ENCODE measurements at regions not wholly inside any gene's neighbourhood (a gene's known extent, or its start where the extent isn't known, plus 50 kb on each side); places are given as distances from the start of the nearest gene placed in this dataset.

DNA sequence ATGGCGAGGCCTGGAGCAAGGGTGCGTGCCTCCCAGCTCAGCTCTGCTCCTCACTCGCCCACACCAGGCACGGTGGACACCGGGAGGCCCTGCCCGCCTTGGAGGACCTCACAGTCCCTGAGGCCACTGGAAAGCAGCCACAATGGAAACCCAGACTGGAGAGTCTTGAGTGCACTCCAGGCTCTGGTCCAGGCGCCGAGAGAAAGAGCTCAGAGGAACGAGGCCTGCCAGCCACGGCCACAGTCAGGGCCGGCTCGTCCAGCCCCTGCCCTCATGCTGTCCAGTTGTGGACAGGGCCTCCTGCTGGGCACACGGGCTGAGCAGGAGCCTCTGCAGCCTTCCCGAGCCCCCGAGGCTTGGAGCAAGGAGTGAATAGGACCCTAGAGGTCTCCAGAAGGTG, 53.3 kb upstream of the GRPEL1 start:
- H2AFZ ChIP-seq (ENCODE audit: low read length): no peak overlapping the region
- H3K36me3 ChIP-seq (replicated peaks in 1 of 2; ENCODE audit: control insufficient read depth in 1 of 2, insufficient read depth in 2 of 2, low read length in 2 of 2): no peaks in the 10 kb centered on the region
- in situ Hi-C loops (cut with HindIII; ENCODE audit: extremely low pct_ligation_motif_present, low pct_unique_long_range_greater_than_20kb) (no loop called here), intact Hi-C loops (cut with micrococcal nuclease; ENCODE audit: unreplicated experiment) (no loop called here)
- H3K4me3 ChIP-seq (replicated peaks in 1 of 3; ENCODE audit: insufficient read depth in 1 of 3, low read depth in 2 of 3, low read length in 3 of 3): no peak overlapping the region
- no TSS peak for BruUV-seq (replicated peaks)
- no peak overlapping the region for H3K27ac ChIP-seq (ENCODE audit: extremely low read length, insufficient read depth, low read length)
- H4K20me1 ChIP-seq (ENCODE audit: insufficient read depth, low read length): no peaks in the 10 kb centered on the region
- no peak overlapping the region for H3K4me2 ChIP-seq (ENCODE audit: low read depth, low read length)
- ChIA-PET POLR2A (no interaction called here), CTCF (ENCODE audit: low intra/inter-chr PET ratio, low total read pairs) (no interaction called here)
- no peak overlapping the region for H3K9ac ChIP-seq (ENCODE audit: insufficient read depth, low read depth, low read length)
- DNase-seq (ENCODE audit: low spot score) (no peak), ATAC-seq (peak; percentile 59), FAIRE-seq (no peak)
- no peaks in the 10 kb centered on the region for H3K79me2 ChIP-seq (ENCODE audit: insufficient read depth, low read length)
- 0% methylated on average over 3 of the region's 15 CpGs for WGBS (ENCODE audit: low lambda C conversion rate)
- H3K27me3 ChIP-seq (ENCODE audit: control insufficient read depth in 1 of 2, insufficient read depth in 2 of 2, low read length in 2 of 2): peaks cover 5 to 42% of the 10 kb centered on the region in 2 experiments; a peak in 4 of 5 replicates
- peaks cover 14% of the 10 kb centered on the region for H3K4me1 ChIP-seq (ENCODE audit: insufficient read depth, low read length)
- no peaks in the 10 kb centered on the region for H3K9me3 ChIP-seq (ENCODE audit: low read length)
- TF ChIP-seq ZBTB40 (IDR thresholded peaks at IDR 0.05): no peak
- TF ChIP-seq ZBTB40 (CRISPR knock-in tag; IDR thresholded peaks at IDR 0.05): no peak
- TF ChIP-seq EHMT2 (IDR thresholded peaks at IDR 0.05; ENCODE audit: borderline replicate concordance, low read depth, low read length): no peak
- TF ChIP-seq EZH2 (conservative IDR thresholded peaks at IDR 0.05; ENCODE audit: low read depth, low read length): no peak
- no peak for TF ChIP-seq ERF (CRISPR knock-in tag; IDR thresholded peaks at IDR 0.05)
- TF ChIP-seq, protein P1, sequence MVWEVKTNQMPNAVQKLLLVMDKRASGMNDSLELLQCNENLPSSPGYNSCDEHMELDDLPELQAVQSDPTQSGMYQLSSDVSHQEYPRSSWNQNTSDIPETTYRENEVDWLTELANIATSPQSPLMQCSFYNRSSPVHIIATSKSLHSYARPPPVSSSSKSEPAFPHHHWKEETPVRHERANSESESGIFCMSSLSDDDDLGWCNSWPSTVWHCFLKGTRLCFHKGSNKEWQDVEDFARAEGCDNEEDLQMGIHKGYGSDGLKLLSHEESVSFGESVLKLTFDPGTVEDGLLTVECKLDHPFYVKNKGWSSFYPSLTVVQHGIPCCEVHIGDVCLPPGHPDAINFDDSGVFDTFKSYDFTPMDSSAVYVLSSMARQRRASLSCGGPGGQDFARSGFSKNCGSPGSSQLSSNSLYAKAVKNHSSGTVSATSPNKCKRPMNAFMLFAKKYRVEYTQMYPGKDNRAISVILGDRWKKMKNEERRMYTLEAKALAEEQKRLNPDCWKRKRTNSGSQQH (CRISPR knock-in tag; IDR thresholded peaks at IDR 0.05; ENCODE audit: low read depth): no peak
- TF ChIP-seq CREB1 (IDR thresholded peaks at IDR 0.05): no peak
- TF ChIP-seq CREB1 (CRISPR knock-in tag; IDR thresholded peaks at IDR 0.05): no peak
- TF ChIP-seq ZNF234 (CRISPR knock-in tag; conservative IDR thresholded peaks at IDR 0.05): no peak
- TF ChIP-seq RFX3 (CRISPR knock-in tag; IDR thresholded peaks at IDR 0.05): no peak
- TF ChIP-seq SMYD3 (CRISPR knock-in tag; IDR thresholded peaks at IDR 0.05): no peak
- TF ChIP-seq, protein P2, sequence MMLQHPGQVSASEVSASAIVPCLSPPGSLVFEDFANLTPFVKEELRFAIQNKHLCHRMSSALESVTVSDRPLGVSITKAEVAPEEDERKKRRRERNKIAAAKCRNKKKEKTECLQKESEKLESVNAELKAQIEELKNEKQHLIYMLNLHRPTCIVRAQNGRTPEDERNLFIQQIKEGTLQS (CRISPR knock-in tag; IDR thresholded peaks at IDR 0.05): no peak
- TF ChIP-seq ZBTB42 (CRISPR knock-in tag; IDR thresholded peaks at IDR 0.05): no peak
- TF ChIP-seq ASH2L (IDR thresholded peaks at IDR 0.05; ENCODE audit: insufficient read length, low read depth, low read length): no peak
- no peak for TF ChIP-seq SP4 (CRISPR knock-in tag; IDR thresholded peaks at IDR 0.05)
- no peak for TF ChIP-seq NFE2 (CRISPR knock-in tag; IDR thresholded peaks at IDR 0.05)
- TF ChIP-seq ATRX (CRISPR knock-in tag; IDR thresholded peaks at IDR 0.05; ENCODE audit: borderline replicate concordance): no peak

All from HepG2 (cell line).